GM12878 (cell line): ENCODE measurements at regions not wholly inside any gene's neighbourhood (a gene's known extent, or its start where the extent isn't known, plus 50 kb on each side); places are given as distances from the start of the nearest gene placed in this dataset.
"Not testable (repeated sequence)": the region's sequence is repeated elsewhere in the genome, so short reads cannot be mapped to it uniquely, and the experiment has no call there.

ENCODE experiments used
- ATAC-seq: fragments of 200-7000 bp; cut with Tn5 transposase; 3 replicates; pipeline ENCODE4 v1.9.1; 2020; ENCODE audit warnings: mild to moderate bottlenecking, moderate library complexity
- BruUV-seq: library from RNA; stranded (reverse); fragments of 400-500 nt; replicated peaks from 2 replicates; lab custom pipeline; 2021; lab: Mats Ljungman, UMichigan
- CTCF ChIA-PET: fragments of 300-600 bp; sonication (Branson Sonifier 250); formaldehyde crosslinking; extraction: SDS; loops from one replicate; lab custom pipeline; 2021; ENCODE audit warnings: inconsistent platforms; lab: Yijun Ruan, JAX
- POLR2A ChIA-PET: fragments of 350-600 bp; formaldehyde crosslinking; extraction: SDS; loops from one replicate; lab custom pipeline; 2021; ENCODE audit warnings: inconsistent platforms; lab: Charles Lee
- RAD21 ChIA-PET: fragments of 300-600 bp; sonication (Branson Sonifier 250); formaldehyde crosslinking; loops from one replicate; lab custom pipeline; 2023; ENCODE audit warnings: antibody characterized with exemption; ENCODE audit not compliant: unreplicated experiment; lab: Charles Lee
- SMC1A ChIA-PET: fragments of 300-600 bp; sonication (Branson Sonifier 250); formaldehyde crosslinking; loops from one replicate; lab custom pipeline; 2023; ENCODE audit not compliant: unreplicated experiment, uncharacterized antibody; lab: Charles Lee
- DNase-seq: peaks from one replicate; pipeline ENCODE4 v3.0.0-alpha.2; 2011; ENCODE audit warnings: low read depth, low spot score
- FAIRE-seq: peaks from 3 replicates; lab custom pipeline; 2011; peaks lifted over from hg19 to GRCh38; lab: Jason Lieb, UNC
- H2AFZ ChIP-seq: 2 replicates; pipeline ENCODE4 v1.6.0; 2011; ENCODE audit warnings: low read depth, low read length, control low read depth; ENCODE audit not compliant: control insufficient read depth
- H3K27ac ChIP-seq: 2 replicates; pipeline ENCODE4 v1.5.1; 2011; ENCODE audit warnings: control low read depth; ENCODE audit not compliant: control insufficient read depth, insufficient read depth
- H3K27me3 ChIP-seq, 2 experiments: replicated peaks in 1 of 2; 2 replicates each; pipeline versions ENCODE4 v1.6.0 to v1.6.1; 2011; ENCODE audit warnings: low read length in 1 of 2; ENCODE audit not compliant: control insufficient read depth in 2 of 2, insufficient read depth in 2 of 2
- H3K36me3 ChIP-seq, 2 experiments: 2 replicates each; pipeline ENCODE4 v1.5.1; 2011; ENCODE audit warnings: low read length in 1 of 2; ENCODE audit not compliant: control insufficient read depth in 2 of 2, insufficient read depth in 2 of 2
- H3K4me1 ChIP-seq: 2 replicates; pipeline ENCODE4 v1.6.1; 2011; ENCODE audit warnings: mild to moderate bottlenecking, low read length, moderate library complexity, mixed read lengths; ENCODE audit not compliant: control insufficient read depth, insufficient read depth
- H3K4me2 ChIP-seq: 2 replicates; pipeline ENCODE4 v1.6.0; 2011; ENCODE audit warnings: control low read depth; ENCODE audit not compliant: control insufficient read depth, insufficient read depth
- H3K4me3 ChIP-seq: fragments of 200-600 bp; sonication (generic); 2 replicates; pipeline ENCODE4 v1.5.1; 2016
- H3K79me2 ChIP-seq: 2 replicates; pipeline ENCODE4 v1.6.0; 2011; ENCODE audit warnings: low read length; ENCODE audit not compliant: control insufficient read depth, insufficient read depth
- H3K9ac ChIP-seq: 2 replicates; pipeline ENCODE4 v1.8.0; 2011; ENCODE audit warnings: low read length, control low read depth, mixed read lengths; ENCODE audit not compliant: control insufficient read depth, insufficient read depth
- H3K9me3 ChIP-seq: replicated peaks from 3 replicates; pipeline ENCODE4 v1.5.1; 2011; ENCODE audit warnings: mild to moderate bottlenecking, low read length; ENCODE audit not compliant: control insufficient read depth, insufficient read depth
- H4K20me1 ChIP-seq: 2 replicates; pipeline ENCODE4 v1.6.0; 2011; ENCODE audit not compliant: control insufficient read depth, insufficient read depth
- BRCA1 ChIP-seq: IDR thresholded peaks from 2 replicates; pipeline ENCODE4 v1.6.1; 2011; ENCODE audit warnings: low read depth, low read length, improper control_type of control experiment
- CHD2 ChIP-seq: IDR thresholded peaks from 2 replicates; pipeline ENCODE4 v1.6.1; 2011; ENCODE audit warnings: low read depth, low read length, improper control_type of control experiment, borderline replicate concordance
- HDAC2 ChIP-seq: fragments of 200-600 bp; sonication (generic); IDR thresholded peaks from 2 replicates; pipeline ENCODE4 v1.6.1; 2017
- HSF1 ChIP-seq: fragments of 150-350 bp; IDR thresholded peaks from 2 replicates; pipeline ENCODE4 v1.6.1; 2014; ENCODE audit warnings: mild to moderate bottlenecking, low read depth, low read length
- YBX1 ChIP-seq: fragments of 450-650 bp; IDR thresholded peaks from 2 replicates; pipeline ENCODE4 v1.6.1; 2016; ENCODE audit warnings: antibody characterized with exemption
- YY1 ChIP-seq: IDR thresholded peaks from 2 replicates; pipeline ENCODE4 v1.6.1; 2011; ENCODE audit warnings: low read depth, mild to moderate bottlenecking, low read length
- ZNF24 ChIP-seq: fragments of 450-650 bp; IDR thresholded peaks from 2 replicates; pipeline ENCODE4 v1.6.1; 2017; ENCODE audit warnings: antibody characterized with exemption, mild to moderate bottlenecking
- WGBS: methylation state at CpG from one replicate; pipeline ENCODE4 v1.1.6; 2016; ENCODE audit warnings: low lambda C conversion rate; ENCODE audit not compliant: insufficient replicate concordance, insufficient coverage; ENCODE audit errors: missing lambda C conversion rate; 5-methylcytosine and 5-hydroxymethylcytosine counted together
- in situ Hi-C: fragments of 300-500 bp; cut with MboI; formaldehyde crosslinking; loops from 9 replicates; pipeline ENCODE4 v1.14.3; 2018; ENCODE audit warnings: mixed read lengths
- intact Hi-C: fragments of 100-400 bp; cut with micrococcal nuclease; formaldehyde crosslinking; loops from one replicate; pipeline ENCODE4 v1.14.2; 2022; ENCODE audit not compliant: unreplicated experiment

GRCh38 chr2:132033365-132033764 is 128.4 kb downstream of the ANKRD30BL start:
- intact Hi-C loops, result no loop called here
- H3K36me3 ChIP-seq, result no peaks in the 10 kb centered on the region
- TF ChIP-seq HSF1 (no peak), YY1 (no peak), CHD2 (no peak), YBX1 (no peak), HDAC2 (no peak), ZNF24 (peak; percentile 91), BRCA1 (no peak)
- WGBS, result 3% methylated on average over 2 of the region's 2 CpGs
- RAD21 ChIA-PET, result no interaction called here
- no peak overlapping the region for H3K4me2 ChIP-seq
- no peak overlapping the region for H3K4me3 ChIP-seq
- in situ Hi-C loops, result no loop called here
- SMC1A ChIA-PET, result no interaction called here
- BruUV-seq, result no TSS peak
- POLR2A ChIA-PET, result no interaction called here
- H3K4me1 ChIP-seq, result no peaks in the 10 kb centered on the region
- H3K27ac ChIP-seq, result no peak overlapping the region
- peaks cover 0 to 8% of the 10 kb centered on the region in 2 experiments; a peak in 3 of 4 replicates for H3K27me3 ChIP-seq
- DNase-seq (no peak), ATAC-seq (no peak), FAIRE-seq (no peak)
- H3K9ac ChIP-seq, result no peak overlapping the region
- no peaks in the 10 kb centered on the region for H3K9me3 ChIP-seq
- no peaks in the 10 kb centered on the region for H3K79me2 ChIP-seq
- no peak overlapping the region for H2AFZ ChIP-seq
- CTCF ChIA-PET, result no interaction called here
- no peaks in the 10 kb centered on the region for H4K20me1 ChIP-seq

DNA sequence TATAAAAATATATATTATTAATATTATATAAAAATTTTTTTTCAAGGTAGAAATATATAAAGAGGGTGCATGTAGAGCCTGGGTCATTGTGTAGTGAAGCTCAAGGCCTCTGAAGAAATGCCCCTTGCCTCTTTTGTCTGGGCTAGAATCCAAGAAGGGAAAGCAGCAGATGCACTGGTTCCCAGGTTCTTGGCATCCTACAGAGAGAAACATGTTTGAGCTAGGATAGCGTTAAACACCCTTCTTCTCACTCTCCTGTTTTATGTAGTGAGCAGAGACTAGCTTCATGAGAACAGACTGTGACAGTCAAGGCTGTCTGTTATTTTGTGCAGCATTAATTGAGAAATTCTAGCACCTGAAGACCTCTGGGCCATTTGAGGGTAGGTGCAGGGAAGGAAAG is 149.7 kb downstream of the ANKRD30BL start:
- H3K27ac ChIP-seq, H3K79me2 ChIP-seq, SMC1A ChIA-PET, H3K4me1 ChIP-seq, in situ Hi-C loops, H3K9me3 ChIP-seq, ATAC-seq, intact Hi-C loops, H2AFZ ChIP-seq, POLR2A ChIA-PET, H3K27me3 ChIP-seq, H3K9ac ChIP-seq, DNase-seq, H3K4me2 ChIP-seq, BruUV-seq, CTCF ChIA-PET, FAIRE-seq, H3K36me3 ChIP-seq, RAD21 ChIA-PET, H3K4me3 ChIP-seq, H4K20me1 ChIP-seq: not testable (repeated sequence)
- 5% methylated on average over 1 of the region's 1 CpG for WGBS
